Neural cell (in vitro differentiated cells): ENCODE measurements at regions not wholly inside any gene's neighbourhood (a gene's known extent, or its start where the extent isn't known, plus 50 kb on each side); places are given as distances from the start of the nearest gene placed in this dataset.

Experiments used
- H2AFZ ChIP-seq: fragments of 200-600, 300-800 bp; sonication (generic), shearing (Covaris generic); 2 replicates; pipeline ENCODE4 v1.6.0; 2014; ENCODE audit warnings: low read depth, mild to moderate bottlenecking, antibody characterized with exemption, low read length, moderate library complexity
- H3F3A ChIP-seq: fragments of 200-600 bp; shearing (Covaris generic); 2 replicates; pipeline ENCODE4 v1.6.1; 2016; ENCODE audit warnings: mild to moderate bottlenecking, moderate library complexity, mixed read lengths, antibody characterized with exemption, low read length; ENCODE audit not compliant: insufficient read depth, poor library complexity, severe bottlenecking
- H3K27ac ChIP-seq: fragments of 200-600, 300-800 bp; sonication (generic), shearing (Covaris generic); 2 replicates; pipeline ENCODE4 v1.5.1; 2014; ENCODE audit warnings: mild to moderate bottlenecking, low read length, moderate library complexity
- H3K27me3 ChIP-seq: fragments of 300-800, 200-600 bp; sonication (generic), shearing (Covaris generic); 2 replicates; pipeline ENCODE4 v1.6.0; 2014; ENCODE audit warnings: mild to moderate bottlenecking, low read depth, low read length, moderate library complexity; ENCODE audit not compliant: insufficient read depth
- H3K36me3 ChIP-seq: fragments of 300-800, 200-600 bp; sonication (generic), shearing (Covaris generic); 2 replicates; pipeline ENCODE4 v1.5.1; 2014; ENCODE audit warnings: mild to moderate bottlenecking, antibody characterized with exemption, low read length, moderate library complexity; ENCODE audit not compliant: insufficient read depth
- H3K4me2 ChIP-seq: fragments of 300-800, 200-600 bp; sonication (generic), shearing (Covaris generic); 2 replicates; pipeline ENCODE4 v1.6.0; 2014; ENCODE audit warnings: mild to moderate bottlenecking, low read length
- H3K4me3 ChIP-seq: fragments of 300-800, 200-600 bp; sonication (generic), shearing (Covaris generic); 2 replicates; pipeline ENCODE4 v1.5.1; 2014; ENCODE audit warnings: mild to moderate bottlenecking, low read length, moderate library complexity
- H3K79me2 ChIP-seq: fragments of 200-600 bp; shearing (Covaris generic); replicated peaks from 2 replicates; pipeline ENCODE4 v1.6.0; 2014; ENCODE audit warnings: mild to moderate bottlenecking, low read length, moderate library complexity; ENCODE audit not compliant: insufficient read depth
- H3K9ac ChIP-seq: fragments of 300-800, 200-600 bp; sonication (generic), shearing (Covaris generic); 2 replicates; pipeline ENCODE4 v1.6.1; 2016; ENCODE audit warnings: mild to moderate bottlenecking, low read length, mixed read lengths
- H3K9me2 ChIP-seq: fragments of 200-600 bp; shearing (Covaris generic); 2 replicates; pipeline ENCODE4 v1.6.1; 2016; ENCODE audit warnings: mild to moderate bottlenecking, low read length, mixed read lengths; ENCODE audit not compliant: insufficient read depth
- H3K9me3 ChIP-seq: fragments of 200-600, 300-800 bp; sonication (generic), shearing (Covaris generic); 2 replicates; pipeline ENCODE4 v1.6.1; 2016; ENCODE audit warnings: mild to moderate bottlenecking, mixed run types, low read length, moderate library complexity, mixed read lengths
- H4K20me1 ChIP-seq: fragments of 200-600 bp; shearing (Covaris generic); 2 replicates; pipeline ENCODE4 v1.6.1; 2016; ENCODE audit warnings: mild to moderate bottlenecking, mixed run types; ENCODE audit not compliant: insufficient read depth
- EP300 ChIP-seq: fragments of 450-650 bp; conservative IDR thresholded peaks from 2 replicates; pipeline ENCODE4 v1.6.1; 2014; ENCODE audit warnings: antibody characterized with exemption, mild to moderate bottlenecking, moderate library complexity; ENCODE audit not compliant: poor library complexity, severe bottlenecking
- EZH2 ChIP-seq: fragments of 200-600, 300-800 bp; shearing (Covaris generic), sonication (generic); IDR thresholded peaks from 2 replicates; pipeline ENCODE4 v1.6.1; 2014; ENCODE audit warnings: antibody characterized with exemption, low read length, borderline replicate concordance, mild to moderate bottlenecking; ENCODE audit not compliant: insufficient read depth, poor library complexity, severe bottlenecking
- MXI1 ChIP-seq: fragments of 450-650 bp; conservative IDR thresholded peaks from 2 replicates; pipeline ENCODE4 v1.6.1; 2014; ENCODE audit warnings: antibody characterized with exemption, mild to moderate bottlenecking; ENCODE audit not compliant: poor library complexity, severe bottlenecking
- POLR2AphosphoS5 ChIP-seq: IDR thresholded peaks from 2 replicates; pipeline ENCODE4 v1.6.1; 2012
- RAD21 ChIP-seq: fragments of 450-650 bp; conservative IDR thresholded peaks from 2 replicates; pipeline ENCODE4 v1.6.1; 2014; ENCODE audit warnings: antibody characterized with exemption, mild to moderate bottlenecking, moderate library complexity
- SMC3 ChIP-seq: fragments of 450-650 bp; conservative IDR thresholded peaks from 2 replicates; pipeline ENCODE4 v1.6.1; 2014; ENCODE audit warnings: antibody characterized with exemption, mild to moderate bottlenecking, moderate library complexity; ENCODE audit not compliant: poor library complexity
- TAF1 ChIP-seq: IDR thresholded peaks from 2 replicates; pipeline ENCODE4 v1.6.1; 2012; ENCODE audit warnings: low read depth
- TF ChIP-seq, protein P1 (sequence below): IDR thresholded peaks from 2 replicates; pipeline ENCODE4 v1.6.1; 2012; ENCODE audit warnings: borderline replicate concordance
- TF ChIP-seq, protein P2 (sequence below): fragments of 450-650 bp; IDR thresholded peaks from 2 replicates; pipeline ENCODE4 v1.5.1; 2014; ENCODE audit warnings: antibody characterized with exemption, mild to moderate bottlenecking, moderate library complexity; ENCODE audit not compliant: poor library complexity, severe bottlenecking

GRCh38 chr5:173793648-173794548 lies 94.3 kb upstream of the CPEB4 start:
- Histone ChIP-seq H3K4me3 (no peak overlapping the region), H3K9me2 (no peaks in the 10 kb centered on the region), H3K79me2 (no peaks in the 10 kb centered on the region), H4K20me1 (no peaks in the 10 kb centered on the region), H3K36me3 (no peaks in the 10 kb centered on the region), H3K4me2 (no peak overlapping the region), H3F3A (no peaks in the 10 kb centered on the region), H3K9me3 (no peaks in the 10 kb centered on the region), H3K27ac (no peak overlapping the region), H2AFZ (no peak overlapping the region), H3K27me3 (no peaks in the 10 kb centered on the region), H3K9ac (no peak overlapping the region)
- TF ChIP-seq EZH2 (no peak), TAF1 (no peak), RAD21 (no peak), EP300 (no peak)
- TF ChIP-seq, protein P1, sequence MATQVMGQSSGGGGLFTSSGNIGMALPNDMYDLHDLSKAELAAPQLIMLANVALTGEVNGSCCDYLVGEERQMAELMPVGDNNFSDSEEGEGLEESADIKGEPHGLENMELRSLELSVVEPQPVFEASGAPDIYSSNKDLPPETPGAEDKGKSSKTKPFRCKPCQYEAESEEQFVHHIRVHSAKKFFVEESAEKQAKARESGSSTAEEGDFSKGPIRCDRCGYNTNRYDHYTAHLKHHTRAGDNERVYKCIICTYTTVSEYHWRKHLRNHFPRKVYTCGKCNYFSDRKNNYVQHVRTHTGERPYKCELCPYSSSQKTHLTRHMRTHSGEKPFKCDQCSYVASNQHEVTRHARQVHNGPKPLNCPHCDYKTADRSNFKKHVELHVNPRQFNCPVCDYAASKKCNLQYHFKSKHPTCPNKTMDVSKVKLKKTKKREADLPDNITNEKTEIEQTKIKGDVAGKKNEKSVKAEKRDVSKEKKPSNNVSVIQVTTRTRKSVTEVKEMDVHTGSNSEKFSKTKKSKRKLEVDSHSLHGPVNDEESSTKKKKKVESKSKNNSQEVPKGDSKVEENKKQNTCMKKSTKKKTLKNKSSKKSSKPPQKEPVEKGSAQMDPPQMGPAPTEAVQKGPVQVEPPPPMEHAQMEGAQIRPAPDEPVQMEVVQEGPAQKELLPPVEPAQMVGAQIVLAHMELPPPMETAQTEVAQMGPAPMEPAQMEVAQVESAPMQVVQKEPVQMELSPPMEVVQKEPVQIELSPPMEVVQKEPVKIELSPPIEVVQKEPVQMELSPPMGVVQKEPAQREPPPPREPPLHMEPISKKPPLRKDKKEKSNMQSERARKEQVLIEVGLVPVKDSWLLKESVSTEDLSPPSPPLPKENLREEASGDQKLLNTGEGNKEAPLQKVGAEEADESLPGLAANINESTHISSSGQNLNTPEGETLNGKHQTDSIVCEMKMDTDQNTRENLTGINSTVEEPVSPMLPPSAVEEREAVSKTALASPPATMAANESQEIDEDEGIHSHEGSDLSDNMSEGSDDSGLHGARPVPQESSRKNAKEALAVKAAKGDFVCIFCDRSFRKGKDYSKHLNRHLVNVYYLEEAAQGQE, result no peak

- Histone ChIP-seq H3K9me2 (no peaks in the 10 kb centered on the region), H3K4me3 (no peak overlapping the region), H3K79me2 (no peaks in the 10 kb centered on the region), H2AFZ (no peak overlapping the region), H3K36me3 (no peaks in the 10 kb centered on the region), H3K4me2 (no peak overlapping the region), H3K9me3 (no peaks in the 10 kb centered on the region), H4K20me1 (no peaks in the 10 kb centered on the region), H3K27ac (no peak overlapping the region), H3K9ac (no peak overlapping the region), H3K27me3 (no peaks in the 10 kb centered on the region), H3F3A (no peaks in the 10 kb centered on the region)
- no peak for TF ChIP-seq TAF1
- no peak for TF ChIP-seq EZH2
- no peak for TF ChIP-seq MXI1
- no peak for TF ChIP-seq POLR2AphosphoS5
Measured at GRCh38 chr5:173794901-173795416, 93.2 kb upstream of the CPEB4 start.

- H4K20me1 ChIP-seq, result no peaks in the 10 kb centered on the region
- no peak overlapping the region for H2AFZ ChIP-seq
Measured at GRCh38 chr5:173795601-173796000, 92.5 kb upstream of the CPEB4 start.

More at GRCh38 chr5:173795601-173796000, 92.5 kb upstream of the CPEB4 start:
- no peaks in the 10 kb centered on the region for H3F3A ChIP-seq
- H3K4me3 ChIP-seq, result no peak overlapping the region
- H3K9ac ChIP-seq, result no peak overlapping the region
- no peaks in the 10 kb centered on the region for H3K27me3 ChIP-seq
- H3K4me2 ChIP-seq, result no peak overlapping the region
- no peak overlapping the region for H3K27ac ChIP-seq
- no peaks in the 10 kb centered on the region for H3K36me3 ChIP-seq
- TF ChIP-seq MXI1 (no peak), TAF1 (no peak), EP300 (no peak), POLR2AphosphoS5 (no peak), EZH2 (no peak), RAD21 (no peak), SMC3 (no peak)
- TF ChIP-seq, protein P1, result no peak
- TF ChIP-seq, protein P2, sequence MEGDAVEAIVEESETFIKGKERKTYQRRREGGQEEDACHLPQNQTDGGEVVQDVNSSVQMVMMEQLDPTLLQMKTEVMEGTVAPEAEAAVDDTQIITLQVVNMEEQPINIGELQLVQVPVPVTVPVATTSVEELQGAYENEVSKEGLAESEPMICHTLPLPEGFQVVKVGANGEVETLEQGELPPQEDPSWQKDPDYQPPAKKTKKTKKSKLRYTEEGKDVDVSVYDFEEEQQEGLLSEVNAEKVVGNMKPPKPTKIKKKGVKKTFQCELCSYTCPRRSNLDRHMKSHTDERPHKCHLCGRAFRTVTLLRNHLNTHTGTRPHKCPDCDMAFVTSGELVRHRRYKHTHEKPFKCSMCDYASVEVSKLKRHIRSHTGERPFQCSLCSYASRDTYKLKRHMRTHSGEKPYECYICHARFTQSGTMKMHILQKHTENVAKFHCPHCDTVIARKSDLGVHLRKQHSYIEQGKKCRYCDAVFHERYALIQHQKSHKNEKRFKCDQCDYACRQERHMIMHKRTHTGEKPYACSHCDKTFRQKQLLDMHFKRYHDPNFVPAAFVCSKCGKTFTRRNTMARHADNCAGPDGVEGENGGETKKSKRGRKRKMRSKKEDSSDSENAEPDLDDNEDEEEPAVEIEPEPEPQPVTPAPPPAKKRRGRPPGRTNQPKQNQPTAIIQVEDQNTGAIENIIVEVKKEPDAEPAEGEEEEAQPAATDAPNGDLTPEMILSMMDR, result no peak
- no peaks in the 10 kb centered on the region for H3K79me2 ChIP-seq
- no peaks in the 10 kb centered on the region for H3K9me2 ChIP-seq
- no peaks in the 10 kb centered on the region for H3K9me3 ChIP-seq
